ENCODE measurements at regions not wholly inside any gene's neighbourhood (a gene's known extent, or its start where the extent isn't known, plus 50 kb on each side); places are given as distances from the start of the nearest gene placed in this dataset.

DNA sequence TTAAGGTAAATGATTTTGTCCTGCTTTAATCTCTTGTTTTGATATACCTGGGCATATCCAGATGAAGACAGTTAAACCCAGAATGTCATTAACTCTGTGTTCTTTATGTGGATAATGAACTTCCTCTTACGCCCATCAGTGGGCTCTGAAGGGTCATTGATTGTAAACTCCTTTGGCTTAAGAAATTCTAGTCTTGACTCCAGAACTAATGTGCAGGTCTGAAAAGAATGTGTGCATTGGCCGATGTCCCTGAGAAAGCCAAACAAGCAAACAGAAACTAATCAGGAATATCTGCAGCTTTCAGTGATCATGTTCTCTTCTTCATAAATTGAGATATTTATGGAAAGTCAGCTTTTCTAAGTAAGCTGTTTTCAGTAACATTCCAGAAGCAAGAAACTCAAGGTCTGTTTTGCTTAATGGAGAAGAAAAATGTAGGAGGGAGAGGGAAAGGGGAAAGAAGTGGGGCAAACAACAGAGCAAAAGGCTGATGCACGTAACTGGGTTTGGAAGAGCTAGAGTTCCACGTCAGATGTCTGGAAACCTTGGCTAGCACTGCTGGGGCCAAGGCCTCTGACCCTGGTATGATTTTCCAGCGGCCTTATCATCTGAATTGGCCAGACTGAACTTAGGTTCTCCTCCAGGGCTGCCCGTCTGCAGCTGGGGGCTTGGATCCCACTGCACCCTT lies 61.3 kb upstream of the FHL2 start:
- DNase-seq, result no peak
- Mint-ChIP-seq H3K36me3 (ENCODE audit: insufficient read depth in 2 of 2) (no peaks in the 10 kb centered on the region), H3K4me3 (no peak overlapping the region), H3K4me1 (ENCODE audit: low read depth) (peaks cover 8% of the 10 kb centered on the region), H3K27ac (no peak overlapping the region), H3K9me3 (no peaks in the 10 kb centered on the region), H3K27me3 (ENCODE audit: low read depth) (no peaks in the 10 kb centered on the region)
- ATAC-seq (replicated peaks in 1 of 2), result no peak

DNA sequence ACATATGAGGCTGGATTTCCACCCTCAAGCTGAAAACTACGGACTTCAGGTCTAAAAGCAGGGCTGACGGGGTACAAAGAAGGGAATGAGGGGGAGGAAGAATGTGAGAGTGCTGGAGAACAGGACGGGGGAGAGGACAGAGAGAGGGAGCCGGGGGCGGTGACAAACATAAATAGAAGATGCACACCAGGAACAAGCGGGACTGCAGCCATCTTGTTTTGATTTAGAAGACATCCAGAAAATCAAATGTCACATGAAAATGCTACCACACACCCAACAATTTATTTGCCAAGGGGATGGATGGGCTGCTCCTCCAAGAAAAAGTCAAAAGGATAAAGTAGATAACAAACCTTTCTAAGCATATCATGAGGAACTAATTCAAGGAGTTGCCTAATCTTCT lies 59.2 kb upstream of the FHL2 start:
- no peak overlapping the region for H3K4me3 Mint-ChIP-seq
- H3K27me3 Mint-ChIP-seq (ENCODE audit: low read depth), result no peaks in the 10 kb centered on the region
- H3K9me3 Mint-ChIP-seq, result no peaks in the 10 kb centered on the region
- no peak overlapping the region for H3K27ac Mint-ChIP-seq
- H3K4me1 Mint-ChIP-seq (ENCODE audit: low read depth), result peaks cover 12% of the 10 kb centered on the region
- DNase-seq, result no peak
- no peaks in the 10 kb centered on the region for H3K36me3 Mint-ChIP-seq (ENCODE audit: insufficient read depth in 2 of 2)
- no peak for ATAC-seq (replicated peaks in 1 of 2)

DNA sequence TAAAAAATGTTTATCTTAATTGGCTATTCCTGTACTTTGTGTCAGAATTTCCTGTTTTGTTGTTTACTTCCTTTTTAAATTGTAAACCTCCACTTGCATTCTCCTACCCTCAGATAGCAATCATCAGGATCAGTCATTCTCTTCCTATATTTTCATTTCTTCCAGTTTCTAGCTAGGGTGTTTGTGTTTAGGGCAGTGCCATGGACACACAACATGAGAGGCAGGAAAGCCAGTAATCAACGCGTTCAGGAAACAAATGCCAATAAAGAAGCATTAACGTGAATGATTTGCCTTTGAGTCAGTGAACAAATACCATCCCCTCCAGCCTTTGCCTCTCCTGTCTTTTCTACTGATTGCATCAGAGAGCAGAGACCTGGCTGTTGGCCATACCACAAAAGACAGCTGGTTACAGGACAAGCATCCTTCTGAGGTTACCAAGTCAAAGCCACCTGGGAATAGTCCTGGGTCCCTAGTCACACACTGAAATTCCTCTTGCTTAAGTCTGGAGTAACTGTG lies 56.7 kb upstream of the FHL2 start:
- H3K4me3 Mint-ChIP-seq, result no peak overlapping the region
- ATAC-seq (replicated peaks in 1 of 2) (peak in 1 of 2 donors; percentile 43), DNase-seq (no peak)
- no peaks in the 10 kb centered on the region for H3K9me3 Mint-ChIP-seq
- no peaks in the 10 kb centered on the region for H3K36me3 Mint-ChIP-seq (ENCODE audit: insufficient read depth in 2 of 2)
- H3K27ac Mint-ChIP-seq, result no peak overlapping the region
- H3K27me3 Mint-ChIP-seq (ENCODE audit: low read depth), result peaks cover 3% of the 10 kb centered on the region
- peaks cover 12% of the 10 kb centered on the region for H3K4me1 Mint-ChIP-seq (ENCODE audit: low read depth)

DNA sequence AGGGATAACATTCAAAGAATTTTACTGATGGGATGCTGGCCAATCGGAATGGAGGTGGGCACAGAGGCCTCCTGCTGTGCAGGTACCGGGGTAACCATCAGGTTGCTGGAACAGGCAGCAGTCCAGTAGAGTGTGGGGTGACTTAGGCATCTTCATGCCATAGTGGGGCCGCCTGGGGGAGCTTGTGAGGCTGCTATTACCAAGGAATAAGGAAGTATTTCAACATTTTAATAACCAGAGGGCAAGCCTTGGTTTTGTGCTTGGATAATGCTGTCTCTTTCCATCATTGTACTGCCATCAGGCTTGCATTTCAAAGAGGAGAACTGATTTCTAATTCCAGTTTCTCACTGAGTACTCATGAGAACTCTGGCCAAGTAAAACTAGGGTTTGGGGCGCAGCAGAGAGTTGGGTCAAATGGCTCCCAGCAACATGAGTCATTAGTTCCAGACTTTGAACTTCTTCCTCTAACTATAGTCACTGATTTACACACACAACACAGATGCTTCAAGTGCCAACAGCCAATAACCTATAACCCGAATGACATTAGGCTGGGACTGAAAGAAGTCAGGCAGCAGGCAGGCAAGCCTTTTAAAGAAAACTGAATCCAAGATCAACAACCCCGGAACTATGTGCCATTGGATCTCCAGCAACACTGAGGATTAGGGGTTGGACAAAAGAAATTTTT lies 56.1 kb upstream of the FHL2 start:
- DNase-seq (no peak), ATAC-seq (replicated peaks in 1 of 2) (peak; percentile 64 to 82)
- Mint-ChIP-seq H3K4me3 (no peak overlapping the region), H3K36me3 (ENCODE audit: insufficient read depth in 2 of 2) (no peaks in the 10 kb centered on the region), H3K4me1 (ENCODE audit: low read depth) (peaks cover 12% of the 10 kb centered on the region), H3K27ac (no peak overlapping the region), H3K9me3 (no peaks in the 10 kb centered on the region), H3K27me3 (ENCODE audit: low read depth) (peaks cover 8% of the 10 kb centered on the region)

DNA sequence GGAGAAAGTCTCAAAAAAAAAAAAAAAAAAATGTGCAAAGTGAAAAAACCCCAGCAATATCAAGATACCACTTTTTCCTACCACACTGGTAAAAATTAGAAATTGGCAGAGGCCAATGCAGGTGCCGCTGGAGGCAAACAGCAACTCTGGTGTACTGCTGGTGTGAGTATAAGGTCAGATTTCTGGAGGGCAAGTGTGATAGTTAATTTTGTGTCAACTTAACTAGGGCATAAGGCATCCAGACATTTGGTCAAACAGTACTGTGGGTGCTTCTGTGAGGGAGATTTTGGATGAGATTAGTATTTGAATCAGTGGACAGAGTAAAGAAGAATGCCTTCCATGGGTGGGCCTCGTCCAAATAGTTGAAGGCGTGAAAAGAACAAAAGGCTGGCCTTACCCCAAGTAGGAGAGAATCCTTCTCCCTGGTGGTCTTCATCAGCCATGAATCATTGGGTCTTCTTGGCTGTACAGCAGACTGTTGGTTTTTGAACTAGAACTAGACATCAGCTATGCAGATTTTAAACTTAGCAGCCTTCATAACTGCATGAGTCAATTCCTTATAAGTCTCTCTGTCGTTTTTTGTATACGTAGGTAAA lies 52.8 kb upstream of the FHL2 start:
- Mint-ChIP-seq H3K4me3 (no peak overlapping the region), H3K36me3 (ENCODE audit: insufficient read depth in 2 of 2) (no peaks in the 10 kb centered on the region), H3K4me1 (ENCODE audit: low read depth) (peaks cover 12% of the 10 kb centered on the region), H3K27me3 (ENCODE audit: low read depth) (peaks cover 21% of the 10 kb centered on the region), H3K9me3 (no peaks in the 10 kb centered on the region), H3K27ac (no peak overlapping the region)
- DNase-seq (no peak), ATAC-seq (replicated peaks in 1 of 2) (no peak)

DNA sequence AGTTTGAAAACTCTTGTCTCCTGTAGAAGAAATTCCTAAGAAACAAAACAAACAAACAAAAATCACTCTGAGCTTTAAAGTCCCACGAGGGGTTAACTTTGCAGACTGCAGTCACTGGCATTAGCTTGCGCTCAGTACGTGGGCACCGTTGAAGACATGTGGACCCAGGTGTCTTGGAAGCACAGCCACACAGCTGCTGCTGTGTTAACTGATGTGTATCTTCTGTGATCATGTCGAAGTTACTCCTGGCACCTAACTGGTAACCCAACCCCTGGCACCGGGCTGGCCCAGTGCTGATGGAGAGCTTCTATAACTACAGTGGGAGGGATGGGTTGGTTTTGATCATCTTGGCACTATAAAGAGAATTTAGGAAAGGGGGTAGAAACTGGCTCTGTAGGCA lies 51.6 kb upstream of the FHL2 start:
- Mint-ChIP-seq H3K4me3 (no peak overlapping the region), H3K9me3 (no peaks in the 10 kb centered on the region), H3K36me3 (ENCODE audit: insufficient read depth in 2 of 2) (no peaks in the 10 kb centered on the region), H3K4me1 (ENCODE audit: low read depth) (peaks cover 7% of the 10 kb centered on the region), H3K27ac (no peak overlapping the region), H3K27me3 (ENCODE audit: low read depth) (peaks cover 21% of the 10 kb centered on the region)
- no peak for DNase-seq
- ATAC-seq (replicated peaks in 1 of 2), result no peak

DNA sequence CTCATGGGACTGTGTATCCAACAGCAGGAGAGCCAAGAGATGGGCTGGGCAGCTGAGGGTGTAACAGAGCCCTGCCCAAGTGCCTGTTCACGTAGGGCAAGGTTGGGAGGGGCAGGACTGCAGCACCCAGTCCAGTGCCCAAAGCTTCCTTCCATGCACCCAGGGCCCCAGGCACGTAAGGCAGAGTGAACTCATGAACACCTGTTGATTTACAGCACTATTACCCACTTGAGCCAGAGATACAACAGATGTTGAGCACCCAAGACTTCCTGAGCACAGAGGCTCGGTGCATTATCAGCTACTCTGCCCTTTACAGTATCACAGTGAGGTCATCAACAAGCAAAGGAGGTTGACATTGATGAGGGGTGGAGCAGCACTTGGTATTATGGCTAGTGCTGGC lies 50.2 kb upstream of the FHL2 start:
- Mint-ChIP-seq H3K36me3 (ENCODE audit: insufficient read depth in 2 of 2) (no peaks in the 10 kb centered on the region), H3K27me3 (ENCODE audit: low read depth) (peaks cover 21% of the 10 kb centered on the region), H3K4me3 (no peak overlapping the region), H3K27ac (no peak overlapping the region), H3K9me3 (no peaks in the 10 kb centered on the region), H3K4me1 (ENCODE audit: low read depth) (no peaks in the 10 kb centered on the region)
- DNase-seq (no peak), ATAC-seq (replicated peaks in 1 of 2) (no peak)

Data from activated T-cell treated with anti-CD3 and anti-CD28 coated beads, Interleukin-2, amount 50 U/mL, for 72 hours (primary cell).